ENCODE measurements at regions not wholly inside any gene's neighbourhood (a gene's known extent, or its start where the extent isn't known, plus 50 kb on each side); places are given as distances from the start of the nearest gene placed in this dataset.
"Not testable (repeated sequence)": the region's sequence is repeated elsewhere in the genome, so short reads cannot be mapped to it uniquely, and the experiment has no call there.

GRCh38 chr2:2921011-2921720, 456.5 kb downstream of the EIPR1 start:
- DNase-seq = no peak

- no peak for DNase-seq
Observed at GRCh38 chr2:2919574-2920365, 457.8 kb downstream of the EIPR1 start.

GRCh38 chr2:2919026-2919425, 458.6 kb downstream of the EIPR1 start:
- DNase-seq = no peak

- no peak for DNase-seq
Observed at GRCh38 chr2:2916621-2917020, 461.0 kb downstream of the EIPR1 start.

GRCh38 chr2:2914252-2914651, 463.4 kb downstream of the EIPR1 start:
- DNase-seq = no peak

- DNase-seq = no peak
Observed at GRCh38 chr2:2913601-2914120, 464.0 kb downstream of the EIPR1 start.

GRCh38 chr2:2912731-2913130, 464.9 kb downstream of the EIPR1 start:
- no peak for DNase-seq

GRCh38 chr2:2912293-2912692, 465.3 kb downstream of the EIPR1 start:
- no peak for DNase-seq

- DNase-seq = no peak
Observed at GRCh38 chr2:2910259-2910658, 467.4 kb downstream of the EIPR1 start.

GRCh38 chr2:2909086-2910035, 468.3 kb downstream of the EIPR1 start:
- no peak for DNase-seq

GRCh38 chr2:2906091-2906490, 471.5 kb downstream of the EIPR1 start:
- DNase-seq = no peak

- DNase-seq = no peak
Observed at GRCh38 chr2:2904721-2905350, 472.8 kb downstream of the EIPR1 start.

GRCh38 chr2:2902547-2903281, 474.9 kb downstream of the EIPR1 start:
- no peak for DNase-seq

GRCh38 chr2:2901384-2902345, 476.0 kb downstream of the EIPR1 start:
- DNase-seq = no peak

GRCh38 chr2:2899826-2900225, 477.8 kb downstream of the EIPR1 start:
- no peak for DNase-seq

GRCh38 chr2:2898744-2899143, 478.9 kb downstream of the EIPR1 start:
- DNase-seq = no peak

GRCh38 chr2:2896643-2897042, 481.0 kb downstream of the EIPR1 start:
- no peak for DNase-seq

- no peak for DNase-seq
Observed at GRCh38 chr2:2896011-2896410, 481.6 kb downstream of the EIPR1 start.

- not testable (repeated sequence) for DNase-seq
Observed at GRCh38 chr2:2894011-2894410, 483.6 kb downstream of the EIPR1 start.

GRCh38 chr2:2892892-2893291, 484.7 kb downstream of the EIPR1 start:
- DNase-seq = no peak
